MM.1S (cell line): ENCODE measurements at regions not wholly inside any gene's neighbourhood (a gene's known extent, or its start where the extent isn't known, plus 50 kb on each side); places are given as distances from the start of the nearest gene placed in this dataset.

Experiments
- EZH2 ChIP-seq: fragments of 300-600 bp; sonication (generic); optimal IDR thresholded peaks from 2 replicates; pipeline ENCODE3; 2017; ENCODE audit warnings: low read depth, mild to moderate bottlenecking, antibody characterized with exemption, low read length, mixed read lengths
- EZH2phosphoT487 ChIP-seq: fragments of 300-600 bp; sonication (generic); IDR thresholded peaks from 2 replicates; pipeline ENCODE4 v1.6.1; 2018; ENCODE audit warnings: antibody characterized with exemption, low read length
- TF ChIP-seq, protein P1 (sequence below): fragments of 300-600 bp; sonication (generic); IDR thresholded peaks from 2 replicates; pipeline ENCODE4 v1.5.1; 2016; ENCODE audit warnings: antibody characterized with exemption, low read length, mixed read lengths

DNA sequence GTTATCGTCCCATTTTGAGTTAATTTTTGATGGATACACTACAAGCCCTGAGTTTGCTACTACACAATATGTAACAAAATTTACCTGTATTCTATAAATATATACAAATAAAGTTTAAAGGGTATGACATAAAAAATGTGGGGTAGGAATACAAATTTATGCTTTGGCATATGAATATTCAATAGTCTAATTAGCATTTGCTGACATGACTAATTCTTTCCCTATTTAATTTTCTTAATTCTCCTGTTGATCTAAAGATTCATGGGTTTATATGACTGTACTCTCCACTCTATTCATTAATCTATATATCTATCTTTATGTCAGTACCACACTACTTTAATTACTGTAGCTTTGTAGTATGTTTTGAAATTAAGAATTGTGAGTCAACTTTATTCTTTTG lies 1840.7 kb upstream of the FLRT2 start:
- TF ChIP-seq, protein P1, sequence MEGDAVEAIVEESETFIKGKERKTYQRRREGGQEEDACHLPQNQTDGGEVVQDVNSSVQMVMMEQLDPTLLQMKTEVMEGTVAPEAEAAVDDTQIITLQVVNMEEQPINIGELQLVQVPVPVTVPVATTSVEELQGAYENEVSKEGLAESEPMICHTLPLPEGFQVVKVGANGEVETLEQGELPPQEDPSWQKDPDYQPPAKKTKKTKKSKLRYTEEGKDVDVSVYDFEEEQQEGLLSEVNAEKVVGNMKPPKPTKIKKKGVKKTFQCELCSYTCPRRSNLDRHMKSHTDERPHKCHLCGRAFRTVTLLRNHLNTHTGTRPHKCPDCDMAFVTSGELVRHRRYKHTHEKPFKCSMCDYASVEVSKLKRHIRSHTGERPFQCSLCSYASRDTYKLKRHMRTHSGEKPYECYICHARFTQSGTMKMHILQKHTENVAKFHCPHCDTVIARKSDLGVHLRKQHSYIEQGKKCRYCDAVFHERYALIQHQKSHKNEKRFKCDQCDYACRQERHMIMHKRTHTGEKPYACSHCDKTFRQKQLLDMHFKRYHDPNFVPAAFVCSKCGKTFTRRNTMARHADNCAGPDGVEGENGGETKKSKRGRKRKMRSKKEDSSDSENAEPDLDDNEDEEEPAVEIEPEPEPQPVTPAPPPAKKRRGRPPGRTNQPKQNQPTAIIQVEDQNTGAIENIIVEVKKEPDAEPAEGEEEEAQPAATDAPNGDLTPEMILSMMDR = no peak
- TF ChIP-seq EZH2 (no peak), EZH2phosphoT487 (no peak)
